Upper lobe of left lung (tissue), 4 donors: ENCODE measurements at regions not wholly inside any gene's neighbourhood (a gene's known extent, or its start where the extent isn't known, plus 50 kb on each side); places are given as distances from the start of the nearest gene placed in this dataset.

Experiments used
- CTCF ChIP-seq, 6 experiments: fragments of 450-650 bp in 4 of 6; fragments of 200-600 bp in 2 of 6; sonication (generic) in 2 of 6; IDR thresholded peaks; one replicate each; pipeline ENCODE4 v1.5.1; 2016 to 2019; ENCODE audit warnings: antibody characterized with exemption in 6 of 6
- EP300 ChIP-seq, 4 donors: sonication (generic); formaldehyde crosslinking; IDR thresholded peaks; one replicate each; pipeline ENCODE4 v1.5.1; 2017; ENCODE audit warnings: antibody characterized with exemption in 4 of 4, control low read depth in 2 of 4
- POLR2A ChIP-seq, 4 donors: fragments of 450-650 bp; IDR thresholded peaks; one replicate each; pipeline ENCODE4 v1.5.1; 2016 to 2017; ENCODE audit warnings: antibody characterized with exemption in 4 of 4, mild to moderate bottlenecking in 2 of 4
- POLR2AphosphoS5 ChIP-seq, 2 donors: sonication (generic); formaldehyde crosslinking; IDR thresholded peaks; one replicate each; pipeline ENCODE4 v1.5.1; 2017; ENCODE audit warnings: antibody characterized with exemption in 2 of 2

GRCh38 chr10:117612113-117612512, 69.6 kb downstream of the EMX2 start:
- TF ChIP-seq EP300 (IDR thresholded peaks at IDR 0.05) (no peak), CTCF (IDR thresholded peaks at IDR 0.05) (no peak), POLR2AphosphoS5 (IDR thresholded peaks at IDR 0.05) (no peak), POLR2A (IDR thresholded peaks at IDR 0.05) (no peak)
